Mesenchymal stem cell (in vitro differentiated cells and primary cell): ENCODE measurements at regions not wholly inside any gene's neighbourhood (a gene's known extent, or its start where the extent isn't known, plus 50 kb on each side); places are given as distances from the start of the nearest gene placed in this dataset.
"Not testable (repeated sequence)": the region's sequence is repeated elsewhere in the genome, so short reads cannot be mapped to it uniquely, and the experiment has no call there.

Source experiments
- DNase-seq: peaks from one replicate; pipeline ENCODE4 v3.0.0-alpha.2; 2013
- H2AFZ ChIP-seq: one replicate; pipeline ENCODE4 v1.6.1; 2013; ENCODE audit warnings: low read depth, mild to moderate bottlenecking, control low read depth, inconsistent platforms, low read length, moderate library complexity
- H2AK5ac ChIP-seq: 2 replicates; pipeline ENCODE4 v1.6.1; 2013; ENCODE audit warnings: low read length, moderate library complexity, mild to moderate bottlenecking, inconsistent platforms; ENCODE audit not compliant: severe bottlenecking
- H2BK120ac ChIP-seq: one replicate; pipeline ENCODE4 v1.6.1; 2013; ENCODE audit warnings: low read depth, mild to moderate bottlenecking, inconsistent platforms, low read length, moderate library complexity
- H2BK12ac ChIP-seq, 2 experiments: one replicate each; pipeline ENCODE4 v1.6.1; 2013; ENCODE audit warnings: inconsistent platforms in 2 of 2, low read length in 2 of 2, mild to moderate bottlenecking in 2 of 2, moderate library complexity in 2 of 2, control low read depth in 1 of 2
- H2BK15ac ChIP-seq: one replicate; pipeline ENCODE4 v1.6.1; 2013; ENCODE audit warnings: mild to moderate bottlenecking, low read depth, inconsistent platforms; ENCODE audit not compliant: poor library complexity, severe bottlenecking
- H2BK5ac ChIP-seq: 2 replicates; pipeline ENCODE4 v1.6.1; 2013; ENCODE audit warnings: low read depth, mild to moderate bottlenecking, low read length, control low read depth, inconsistent platforms; ENCODE audit not compliant: poor library complexity, severe bottlenecking
- H3K14ac ChIP-seq, 2 experiments: one replicate each; pipeline ENCODE4 v1.6.1; 2013; ENCODE audit warnings: inconsistent platforms in 2 of 2, low read length in 2 of 2, control low read depth in 1 of 2, mild to moderate bottlenecking in 1 of 2, moderate library complexity in 1 of 2
- H3K18ac ChIP-seq, 2 experiments: one replicate each; pipeline ENCODE4 v1.6.1; 2013; ENCODE audit warnings: inconsistent platforms in 2 of 2, low read length in 2 of 2, control low read depth in 1 of 2, low read depth in 1 of 2, mild to moderate bottlenecking in 1 of 2
- H3K23ac ChIP-seq, 2 experiments: one replicate each; pipeline ENCODE4 v1.6.1; 2013; ENCODE audit warnings: inconsistent platforms in 2 of 2, low read length in 2 of 2, mild to moderate bottlenecking in 2 of 2, moderate library complexity in 2 of 2, control low read depth in 1 of 2
- H3K27ac ChIP-seq: 2 replicates; pipeline ENCODE4 v1.5.1; 2013; ENCODE audit warnings: mild to moderate bottlenecking, moderate library complexity, low read length, control low read depth, inconsistent platforms; ENCODE audit not compliant: poor library complexity, severe bottlenecking
- H3K27me3 ChIP-seq, 2 experiments: 2 replicates each; pipeline versions ENCODE4 v1.6.1 to v1.7.0; 2013; ENCODE audit warnings: low read length in 2 of 2, mild to moderate bottlenecking in 2 of 2, moderate library complexity in 2 of 2, control low read depth in 1 of 2, inconsistent platforms in 1 of 2; ENCODE audit not compliant: control insufficient read depth in 1 of 2, insufficient read depth in 1 of 2
- H3K36me3 ChIP-seq, 2 experiments: 2 replicates each; pipeline versions ENCODE4 v1.6.1 to v1.7.0; 2013; ENCODE audit warnings: low read length in 2 of 2, control low read depth in 1 of 2, inconsistent platforms in 1 of 2, low read depth in 1 of 2, mild to moderate bottlenecking in 1 of 2; ENCODE audit not compliant: insufficient read depth in 2 of 2, control insufficient read depth in 1 of 2
- H3K4ac ChIP-seq, 2 experiments: one replicate each; pipeline ENCODE4 v1.6.1; 2013; ENCODE audit warnings: inconsistent platforms in 2 of 2, low read length in 2 of 2, mild to moderate bottlenecking in 2 of 2, moderate library complexity in 2 of 2, control low read depth in 1 of 2, low read depth in 1 of 2
- H3K4me1 ChIP-seq: 2 replicates; pipeline ENCODE4 v1.6.1; 2013; ENCODE audit warnings: low read depth, low read length, control low read depth; ENCODE audit not compliant: control insufficient read depth, insufficient read depth
- H3K4me2 ChIP-seq: 2 replicates; pipeline ENCODE4 v1.6.1; 2013; ENCODE audit warnings: low read length, mild to moderate bottlenecking, inconsistent platforms; ENCODE audit not compliant: poor library complexity, severe bottlenecking
- H3K4me3 ChIP-seq, 2 experiments: 2 replicates each; pipeline versions ENCODE4 v1.5.1 to v1.7.0; 2013; ENCODE audit warnings: low read length in 2 of 2, mild to moderate bottlenecking in 2 of 2, control low read depth in 1 of 2, low read depth in 1 of 2; ENCODE audit not compliant: insufficient read depth in 1 of 2
- H3K79me1 ChIP-seq: replicated peaks from 2 replicates; pipeline ENCODE4 v1.6.1; 2013; ENCODE audit warnings: mild to moderate bottlenecking, control low read depth, low read length, inconsistent platforms; ENCODE audit not compliant: poor library complexity, severe bottlenecking
- H3K9ac ChIP-seq: 2 replicates; pipeline ENCODE4 v1.7.0; 2013; ENCODE audit warnings: mild to moderate bottlenecking, low read length, moderate library complexity
- H3K9me3 ChIP-seq: 2 replicates; pipeline ENCODE4 v1.7.0; 2013; ENCODE audit warnings: mild to moderate bottlenecking, low read length; ENCODE audit not compliant: control insufficient read depth
- H4K8ac ChIP-seq: one replicate; pipeline ENCODE4 v1.6.1; 2013; ENCODE audit warnings: inconsistent platforms, mild to moderate bottlenecking, low read length, moderate library complexity
- H4K91ac ChIP-seq: one replicate; pipeline ENCODE4 v1.6.1; 2013; ENCODE audit warnings: mild to moderate bottlenecking, low read length, inconsistent platforms
- WGBS: methylation state at CpG from one replicate; pipeline ENCODE4 v1.1.7; 2013; ENCODE audit warnings: mixed read lengths; 5-methylcytosine and 5-hydroxymethylcytosine counted together

GRCh38 chr11:44388828-44389657 is 79.1 kb upstream of the ALX4 start:
- Histone ChIP-seq H3K9me3 (peaks cover 8% of the 10 kb centered on the region), H2BK15ac (no peak overlapping the region), H4K8ac (no peak overlapping the region), H3K14ac (peak overlapping the region in 1 of 2 experiments; percentile 41), H2BK120ac (no peak overlapping the region), H4K91ac (no peak overlapping the region), H3K4me3 (no peak overlapping the region), H3K79me1 (no peaks in the 10 kb centered on the region), H3K9ac (no peak overlapping the region), H2BK5ac (no peak overlapping the region), H3K4ac (no peak overlapping the region), H3K4me1 (no peaks in the 10 kb centered on the region), H3K18ac (no peak overlapping the region), H3K27me3 (peaks cover 28 to 54% of the 10 kb centered on the region in 2 experiments), H2AK5ac (no peak overlapping the region), H3K36me3 (no peaks in the 10 kb centered on the region), H3K23ac (no peak overlapping the region), H2AFZ (no peak overlapping the region), H2BK12ac (no peak overlapping the region), H3K4me2 (no peak overlapping the region), H3K27ac (no peak overlapping the region)
- no peak for DNase-seq
- 44% methylated on average over 6 of the region's 10 CpGs for WGBS

GRCh38 chr11:44389963-44390605 is 80.1 kb upstream of the ALX4 start:
- H3K79me1 ChIP-seq = no peaks in the 10 kb centered on the region
- DNase-seq = no peak
- H4K91ac ChIP-seq = no peak overlapping the region
- H3K18ac ChIP-seq = no peak overlapping the region
- no peak overlapping the region for H2AK5ac ChIP-seq
- no peak overlapping the region for H2BK120ac ChIP-seq
- H2BK12ac ChIP-seq = no peak overlapping the region
- no peak overlapping the region for H3K4ac ChIP-seq
- no peaks in the 10 kb centered on the region for H3K4me1 ChIP-seq
- no peaks in the 10 kb centered on the region for H3K36me3 ChIP-seq
- no peak overlapping the region for H4K8ac ChIP-seq
- no peak overlapping the region for H3K4me3 ChIP-seq
- H3K4me2 ChIP-seq = no peak overlapping the region
- 92% methylated on average over 3 of the region's 3 CpGs for WGBS
- no peak overlapping the region for H2BK15ac ChIP-seq
- peaks cover 8% of the 10 kb centered on the region for H3K9me3 ChIP-seq
- no peak overlapping the region for H3K14ac ChIP-seq
- no peak overlapping the region for H2AFZ ChIP-seq
- no peak overlapping the region for H2BK5ac ChIP-seq
- H3K27ac ChIP-seq = no peak overlapping the region
- no peak overlapping the region for H3K23ac ChIP-seq
- H3K27me3 ChIP-seq = peaks cover 23 to 45% of the 10 kb centered on the region in 2 experiments
- H3K9ac ChIP-seq = no peak overlapping the region

- not testable (repeated sequence) for H3K18ac ChIP-seq, H2AK5ac ChIP-seq, H4K91ac ChIP-seq, H3K79me1 ChIP-seq, H4K8ac ChIP-seq, H3K36me3 ChIP-seq, H3K14ac ChIP-seq, H3K27ac ChIP-seq, H2BK15ac ChIP-seq, H3K23ac ChIP-seq, H3K9me3 ChIP-seq, H3K9ac ChIP-seq, H3K4me2 ChIP-seq, H2BK5ac ChIP-seq, H2BK120ac ChIP-seq, H2AFZ ChIP-seq, H2BK12ac ChIP-seq, H3K4ac ChIP-seq, H3K4me3 ChIP-seq, DNase-seq, H3K4me1 ChIP-seq
- no CpG with 5 or more reads among the region's 3 CpGs for WGBS
- H3K27me3 ChIP-seq = peaks cover 18 to 36% of the 10 kb centered on the region in 2 experiments
Observed at GRCh38 chr11:44391004-44391403, 81.1 kb upstream of the ALX4 start.

- not testable (repeated sequence) for H3K79me1 ChIP-seq, H3K4me1 ChIP-seq, H3K9me3 ChIP-seq, H3K18ac ChIP-seq, H2AK5ac ChIP-seq, H3K4ac ChIP-seq, H2BK5ac ChIP-seq, H3K27ac ChIP-seq, H3K4me2 ChIP-seq, H2AFZ ChIP-seq, H4K91ac ChIP-seq, H2BK120ac ChIP-seq, H2BK12ac ChIP-seq, H4K8ac ChIP-seq, DNase-seq, H3K4me3 ChIP-seq, H3K9ac ChIP-seq, H3K36me3 ChIP-seq, H2BK15ac ChIP-seq, H3K23ac ChIP-seq, H3K14ac ChIP-seq
- H3K27me3 ChIP-seq = peaks cover 13 to 36% of the 10 kb centered on the region in 2 experiments
- WGBS = 81% methylated on average over 10 of the region's 10 CpGs
Observed at GRCh38 chr11:44396746-44397145, 86.8 kb upstream of the ALX4 start.
